HPDE6-E6E7 (cell line): ENCODE measurements at regions not wholly inside any gene's neighbourhood (a gene's known extent, or its start where the extent isn't known, plus 50 kb on each side); places are given as distances from the start of the nearest gene placed in this dataset.

Experiments
- DNase-seq: peaks from one replicate; pipeline ENCODE4 v3.0.0; 2011; ENCODE audit warnings: missing footprints; ENCODE audit errors: extremely low spot score

GRCh38 chr13:31049083-31049482 lies 112.6 kb downstream of the HSPH1 start:
- no peak for DNase-seq

GRCh38 chr13:31048521-31048920 lies 113.2 kb downstream of the HSPH1 start:
- no peak for DNase-seq

- DNase-seq: no peak
Observed at GRCh38 chr13:31046711-31047279, 114.3 kb downstream of the TEX26 start.

GRCh38 chr13:31045286-31046081 lies 113.0 kb downstream of the TEX26 start:
- DNase-seq: peak; percentile 60

DNA sequence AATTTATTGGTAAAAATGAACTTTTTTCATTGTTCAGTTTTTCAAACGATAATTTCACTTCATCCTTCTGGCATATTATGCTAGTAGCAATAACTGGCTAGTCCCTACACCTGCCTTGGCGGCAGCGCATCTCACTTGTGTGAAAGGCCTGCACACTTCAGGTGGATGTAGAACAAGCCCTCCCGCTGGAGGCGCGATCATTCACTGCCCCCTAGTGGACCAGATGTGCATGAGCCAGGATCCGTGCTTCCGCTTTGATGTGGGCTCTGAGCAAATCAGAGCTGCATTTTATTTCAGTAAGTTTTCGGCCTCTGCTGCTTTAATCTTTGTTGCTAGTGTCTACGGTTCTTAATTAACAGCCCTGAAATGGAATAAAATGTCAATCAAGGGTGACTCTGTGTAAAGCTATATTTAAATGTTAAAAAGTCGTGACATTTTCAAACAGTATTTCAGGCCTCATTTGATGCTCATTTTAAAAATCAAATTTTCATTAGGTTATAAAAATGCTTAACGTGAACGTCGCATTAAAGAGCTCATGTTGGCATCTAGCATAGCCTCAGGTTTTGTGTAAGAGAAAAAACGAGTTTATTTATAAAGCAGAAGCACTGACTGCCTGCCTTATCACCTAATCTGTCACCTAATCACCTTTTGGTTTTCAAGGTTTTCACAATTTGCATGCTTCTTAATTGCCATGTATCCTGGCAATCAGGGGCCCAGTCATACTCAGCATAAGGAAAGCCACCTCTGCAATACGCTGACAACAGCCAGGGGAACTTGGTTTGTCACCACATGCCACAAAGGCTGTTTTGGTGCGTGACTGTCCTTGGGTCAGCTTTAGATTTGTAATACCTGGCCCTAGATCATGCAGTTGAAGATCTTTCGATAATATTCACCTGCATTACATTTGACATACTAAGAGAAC lies 112.2 kb downstream of the TEX26 start:
- peak; percentile 35 for DNase-seq

GRCh38 chr13:31043957-31044356 lies 111.5 kb downstream of the TEX26 start:
- no peak for DNase-seq

- no peak for DNase-seq
Observed at GRCh38 chr13:31042481-31043165, 110.2 kb downstream of the TEX26 start.

- DNase-seq: no peak
Observed at GRCh38 chr13:31042049-31042448, 109.6 kb downstream of the TEX26 start.

GRCh38 chr13:31038834-31039552 lies 106.5 kb downstream of the TEX26 start:
- DNase-seq: no peak

GRCh38 chr13:31037874-31038500 lies 105.5 kb downstream of the TEX26 start:
- DNase-seq: no peak

DNA sequence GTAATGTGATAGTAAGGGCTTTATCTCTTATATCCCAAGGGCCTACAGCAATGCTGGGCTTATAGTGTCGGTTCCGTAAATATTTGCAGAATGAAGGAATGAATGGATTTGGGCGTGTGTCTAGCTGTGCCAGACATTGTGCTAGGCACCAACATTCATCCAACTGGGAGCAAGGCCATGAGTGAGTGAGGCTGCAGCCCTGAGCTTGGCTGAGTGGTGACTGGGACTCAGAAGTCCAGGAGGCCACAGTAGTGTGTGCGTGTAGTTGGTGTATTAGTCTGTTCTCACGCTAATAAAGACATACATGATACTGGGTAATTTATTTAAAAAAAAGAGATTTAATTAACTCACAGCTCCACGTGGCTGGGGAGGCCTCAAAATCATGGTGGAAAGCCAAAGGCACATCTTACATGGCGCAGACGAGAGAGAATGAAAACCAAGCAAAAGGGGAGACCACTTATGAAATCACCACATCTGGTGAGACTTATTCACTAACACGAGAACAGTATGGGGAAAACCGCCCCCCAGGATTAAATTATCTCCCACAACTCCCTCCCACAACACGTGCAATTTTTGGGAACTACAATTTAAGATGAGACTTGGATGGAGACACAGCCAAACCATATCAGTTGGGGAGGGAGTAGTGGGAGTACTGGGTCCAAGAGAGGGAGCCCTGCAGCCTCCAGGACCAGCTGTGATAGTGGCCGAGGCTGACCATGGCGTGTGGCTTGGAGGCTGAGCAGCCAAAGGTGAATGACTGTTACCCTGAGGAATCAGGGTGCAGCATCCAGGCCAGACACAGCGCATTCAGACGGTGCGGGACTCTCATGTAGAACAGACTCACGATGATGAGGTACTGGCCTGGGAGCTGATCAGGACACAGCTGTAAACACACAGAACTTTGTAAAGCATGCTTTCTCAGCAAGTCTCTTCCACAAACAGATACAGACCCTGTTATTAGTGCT lies 104.6 kb downstream of the TEX26 start:
- no peak for DNase-seq

DNA sequence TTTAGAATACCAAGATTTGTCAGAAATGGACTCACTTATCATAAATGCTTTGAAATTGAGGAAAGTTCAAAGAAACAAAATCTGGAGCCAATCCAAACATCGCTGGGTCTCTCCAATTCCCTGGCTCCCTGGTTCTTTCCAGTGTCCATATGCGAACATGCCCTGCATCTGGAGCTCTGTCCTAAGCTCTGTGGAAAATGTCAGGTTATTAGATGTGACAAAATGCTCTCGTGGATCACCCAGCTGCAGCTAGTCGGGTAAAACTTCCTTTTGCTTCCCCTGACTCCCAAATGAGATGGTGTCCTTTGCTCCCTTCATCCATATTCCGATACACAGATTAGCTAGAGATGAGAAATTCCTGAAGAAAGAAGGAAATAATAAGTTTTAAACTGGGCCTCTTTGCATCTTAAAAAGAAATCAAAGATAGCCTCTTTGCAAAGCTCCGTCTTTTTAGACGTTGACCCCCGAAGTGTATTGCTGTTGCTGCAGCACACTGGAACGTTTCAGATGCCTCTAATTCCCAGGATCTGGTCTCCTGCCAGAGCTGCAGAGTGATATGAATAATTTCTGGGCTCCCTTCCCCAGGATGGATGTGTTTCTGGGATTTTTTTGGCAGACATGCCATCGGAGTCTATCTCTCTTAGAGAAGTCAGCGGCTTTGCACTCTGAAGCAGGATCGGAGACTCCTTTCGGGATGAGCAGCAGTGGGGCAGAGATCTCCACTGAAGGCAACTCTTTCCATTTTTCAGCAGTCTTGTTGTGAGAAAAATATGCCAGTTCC lies 102.9 kb downstream of the TEX26 start:
- no peak for DNase-seq

DNA sequence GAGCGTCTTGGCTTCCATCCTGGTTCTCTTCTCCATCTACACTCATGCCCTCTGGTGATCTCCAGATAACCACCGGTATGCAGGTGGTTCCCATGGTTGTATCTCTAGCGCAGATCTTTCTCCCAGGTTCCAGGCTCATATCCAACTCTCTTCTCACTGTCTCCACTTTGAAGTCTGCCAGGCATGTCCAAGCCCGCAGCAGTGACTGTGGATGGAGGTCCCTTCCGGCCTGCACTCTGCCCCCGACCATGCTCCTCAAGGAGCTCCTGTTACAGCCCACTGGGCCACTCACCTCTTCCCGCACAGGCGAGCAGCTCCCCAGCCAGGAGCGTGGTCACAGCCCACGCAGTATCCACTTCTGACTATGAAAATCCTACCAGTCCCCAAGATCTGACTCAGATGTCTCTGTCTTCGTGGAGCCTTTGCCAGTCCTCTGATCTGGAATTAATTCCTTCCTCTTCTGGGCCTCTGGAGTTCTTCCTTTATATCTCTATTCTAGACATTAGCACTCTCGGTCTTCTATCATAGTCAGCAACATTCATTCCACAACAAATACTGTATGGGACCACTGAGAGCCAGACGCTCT lies 100.2 kb downstream of the TEX26 start:
- no peak for DNase-seq

- no peak for DNase-seq
Observed at GRCh38 chr13:31031482-31031881, 99.0 kb downstream of the TEX26 start.

GRCh38 chr13:31029102-31029501 lies 96.6 kb downstream of the TEX26 start:
- DNase-seq: no peak

GRCh38 chr13:31027136-31027535 lies 94.7 kb downstream of the TEX26 start:
- DNase-seq: no peak
